ENCODE measurements at regions not wholly inside any gene's neighbourhood (a gene's known extent, or its start where the extent isn't known, plus 50 kb on each side); places are given as distances from the start of the nearest gene placed in this dataset.

DNA sequence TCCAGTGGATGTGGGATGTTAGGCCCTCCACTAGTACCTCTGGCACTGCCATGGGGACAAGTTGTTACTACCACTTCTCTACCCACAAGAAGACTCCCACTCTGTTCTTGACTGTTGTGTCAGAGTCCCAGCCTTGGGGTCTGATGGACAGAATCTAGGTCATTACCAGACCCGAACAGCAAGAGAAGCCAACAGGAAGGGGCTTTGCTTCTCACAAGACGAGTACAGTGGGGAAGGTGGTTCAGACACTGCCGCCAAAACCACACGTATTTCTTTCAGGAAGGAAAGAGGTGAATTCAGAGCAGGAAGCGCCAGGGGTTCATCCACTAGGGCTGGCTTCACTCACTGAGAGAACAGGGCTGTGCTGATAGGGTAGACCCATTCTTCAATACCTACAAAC lies 161.3 kb upstream of the KIT start:
- no peak for DNase-seq

DNA sequence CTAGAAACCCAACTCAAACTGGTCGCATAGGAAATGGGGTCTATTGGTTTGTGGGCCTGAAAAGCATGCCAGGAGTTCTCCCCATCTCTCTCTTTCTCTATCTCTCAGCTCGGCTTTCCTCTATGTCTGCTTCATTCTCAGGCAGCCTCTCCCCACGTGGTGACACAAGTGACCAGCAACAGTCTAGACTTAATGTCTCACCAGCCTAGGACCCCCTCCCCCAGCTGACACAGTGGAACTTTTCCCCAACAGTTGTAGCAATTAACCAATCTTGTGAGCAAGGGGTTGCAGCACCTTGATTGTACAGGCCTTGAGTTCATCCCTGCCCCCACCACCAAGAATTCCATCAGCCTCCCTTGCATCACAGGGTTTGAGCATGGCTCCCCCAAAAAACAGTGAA lies 159.8 kb upstream of the KIT start:
- DNase-seq = no peak

DNA sequence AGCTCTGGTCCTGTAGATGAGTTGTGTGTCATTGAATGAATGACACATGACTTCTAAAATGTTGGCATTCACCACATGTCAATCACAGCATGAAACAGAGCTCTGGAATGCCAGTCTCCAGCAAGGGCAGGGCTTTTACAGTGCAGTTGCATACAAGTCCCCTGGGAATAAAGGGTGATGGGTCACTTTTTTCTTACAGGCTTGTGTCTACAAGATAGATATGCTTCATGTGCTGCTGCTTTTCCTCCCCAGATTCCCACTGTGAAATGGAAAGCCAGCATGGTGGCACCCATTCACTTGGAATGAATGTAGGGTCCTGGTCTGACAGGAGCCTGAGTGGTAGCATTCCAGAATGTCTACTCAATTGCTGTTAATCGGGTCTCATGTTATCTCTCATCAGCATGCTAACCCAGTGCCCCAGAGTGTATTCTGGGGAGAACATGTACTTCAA lies 159.1 kb upstream of the KIT start:
- DNase-seq = no peak

DNA sequence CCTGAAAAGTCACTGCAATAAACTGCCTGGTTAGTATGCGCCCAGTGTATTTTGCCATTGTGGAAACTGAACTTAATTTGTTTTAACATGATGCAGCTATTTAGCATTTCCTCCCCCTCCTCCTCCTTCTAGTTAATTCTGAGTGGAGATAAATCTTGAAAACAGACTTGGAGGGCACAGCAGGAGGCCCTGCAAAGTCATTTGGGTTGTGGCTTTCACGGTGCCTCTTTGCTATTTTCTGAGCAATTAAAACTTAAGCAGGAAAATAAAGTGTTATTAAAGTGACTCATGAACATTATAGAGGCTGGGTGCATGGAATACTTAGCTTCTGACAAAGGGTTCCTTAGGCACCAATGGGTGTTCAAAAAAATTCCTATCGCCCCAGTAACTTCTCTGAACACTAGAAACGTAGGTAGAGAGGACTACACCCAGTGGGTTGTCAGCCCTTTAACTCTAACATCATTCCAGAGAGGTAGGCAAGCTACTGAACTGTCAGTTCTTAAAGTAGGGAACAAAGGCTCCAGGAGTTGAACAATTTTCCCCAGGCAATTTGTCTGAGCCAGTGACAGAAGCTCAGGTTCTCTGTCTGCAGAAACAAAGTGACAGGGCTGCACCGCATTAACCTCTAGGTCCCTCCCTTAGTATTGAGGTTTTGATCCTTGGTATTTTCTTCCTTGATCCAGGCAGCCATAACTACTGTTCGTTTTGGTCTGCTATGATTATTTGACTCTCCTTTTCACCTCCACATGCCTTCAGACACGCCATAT lies 158.3 kb upstream of the KIT start:
- no peak for DNase-seq

DNA sequence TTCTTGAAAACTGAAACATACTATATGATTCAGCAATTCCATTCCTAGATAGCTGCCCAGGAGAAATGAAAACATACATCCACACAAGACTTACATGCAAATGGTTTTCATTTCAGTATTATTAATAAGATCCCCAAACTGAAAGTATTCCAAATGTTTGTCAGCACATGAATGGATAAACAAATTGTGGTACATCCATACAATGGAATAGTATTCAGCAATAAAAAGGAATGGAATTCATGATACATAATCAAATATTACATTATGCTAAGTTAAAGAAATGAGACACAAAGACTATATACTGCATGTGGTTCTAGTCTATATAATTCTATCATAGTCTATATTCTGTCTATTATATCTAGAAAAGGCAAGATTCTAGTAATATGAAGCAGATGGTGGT lies 152.4 kb upstream of the KIT start:
- no peak for DNase-seq

DNA sequence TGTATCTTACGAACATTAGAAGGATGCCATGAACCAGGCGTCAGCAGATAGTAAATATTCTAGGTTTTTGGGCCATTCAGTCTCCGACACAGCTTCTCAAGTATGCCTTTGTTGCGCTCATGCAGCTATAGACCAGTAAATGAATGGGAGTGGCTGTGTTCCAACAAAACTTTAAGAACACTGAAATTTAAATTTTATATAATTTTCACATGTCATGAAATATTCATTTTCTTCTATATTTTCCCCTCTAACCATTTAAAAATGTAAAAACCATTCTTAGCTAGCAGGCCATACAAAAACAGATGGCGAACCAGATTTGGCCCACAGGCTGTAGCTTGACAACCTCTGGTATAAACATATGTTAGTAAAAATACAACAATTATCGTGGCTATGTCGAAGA lies 151.8 kb upstream of the KIT start:
- no peak for DNase-seq

DNA sequence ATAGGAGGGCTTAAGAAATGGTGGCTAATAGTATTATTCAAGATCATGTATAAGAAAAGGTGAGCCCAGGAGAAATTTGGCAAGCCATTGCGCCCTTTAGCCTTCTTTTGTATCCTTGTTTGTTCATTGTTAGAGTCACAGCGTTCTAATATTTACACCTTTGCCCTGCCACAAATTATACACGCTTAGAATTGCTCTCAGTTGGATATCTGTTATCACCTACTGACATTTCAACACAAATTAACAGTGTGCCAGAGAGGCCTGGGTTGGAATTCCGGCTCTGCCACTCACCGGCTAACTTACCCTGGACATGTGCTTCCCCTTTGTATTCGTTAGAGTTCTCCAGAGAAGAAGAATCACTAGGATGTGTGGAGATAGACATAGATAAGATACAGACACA lies 148.7 kb upstream of the KIT start:
- no peak for DNase-seq

DNA sequence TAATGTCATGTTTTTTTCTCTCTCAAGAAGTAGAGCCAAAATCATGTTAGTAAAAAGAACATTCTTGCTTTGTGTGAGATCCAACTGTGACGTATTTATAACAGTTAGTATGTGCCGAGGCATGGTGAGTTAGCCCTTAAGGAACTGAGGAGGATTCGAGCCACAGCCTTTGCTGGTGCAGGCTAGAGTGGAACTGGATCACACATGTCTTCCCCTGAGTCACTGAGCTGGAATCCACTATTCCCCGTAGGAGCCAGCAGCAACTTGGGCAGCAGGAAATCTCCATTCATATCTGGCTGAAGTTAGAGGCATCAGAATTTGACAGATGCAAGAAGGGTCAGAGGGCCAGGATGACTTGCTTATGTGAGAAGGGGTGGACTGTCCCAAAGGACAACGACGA lies 144.6 kb upstream of the KIT start:
- no peak for DNase-seq

DNA sequence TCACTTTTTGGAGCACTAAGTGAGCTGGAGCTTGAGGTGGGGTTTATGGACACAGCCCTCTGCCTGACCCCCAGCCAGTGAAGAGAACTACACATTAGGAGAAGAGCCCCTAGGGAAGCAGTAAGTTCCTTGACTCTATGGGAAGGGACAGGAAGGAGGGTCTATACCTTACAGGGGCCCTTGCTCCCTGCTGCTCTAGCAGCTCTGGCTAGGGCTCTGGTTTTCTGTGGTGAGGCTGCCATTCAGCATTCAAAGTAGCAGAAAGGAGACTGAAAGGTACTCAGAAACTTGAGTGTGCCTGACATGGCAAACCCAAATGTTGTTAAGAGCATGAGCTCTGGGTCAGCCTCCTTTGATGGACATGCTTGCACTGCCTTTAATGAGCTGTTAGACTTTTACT lies 144.0 kb upstream of the KIT start:
- DNase-seq = no peak

DNA sequence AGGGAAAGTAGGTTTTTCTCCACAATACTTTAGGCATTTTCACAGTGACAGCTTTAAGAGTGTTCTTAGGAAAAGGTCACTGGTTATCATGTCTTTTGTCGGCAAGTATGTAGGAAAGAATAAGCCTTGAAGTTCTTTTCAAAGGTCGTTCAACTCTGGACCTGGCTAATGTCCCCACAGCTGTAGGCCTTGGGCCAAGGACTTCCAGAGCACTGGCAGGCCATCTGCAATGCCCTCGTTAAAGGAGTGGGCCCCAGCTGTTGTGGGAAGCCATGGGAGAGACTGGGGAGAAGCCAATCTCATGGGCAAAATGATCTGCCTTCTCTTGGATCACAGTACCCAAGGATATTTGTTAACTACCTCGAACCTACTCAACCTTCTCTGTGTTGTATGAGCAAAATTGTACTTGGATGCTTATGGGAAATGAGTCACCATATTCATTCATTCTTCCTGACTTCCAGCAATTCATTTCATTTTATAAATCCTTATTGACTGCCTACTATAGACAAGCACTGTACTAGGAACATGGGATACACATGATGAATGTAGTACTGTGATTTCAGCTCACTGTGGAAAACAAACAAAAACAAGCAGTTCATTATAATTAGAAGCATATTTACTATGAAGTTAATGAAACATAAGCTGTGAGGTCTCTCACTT lies 141.1 kb upstream of the KIT start:
- no peak for DNase-seq

DNA sequence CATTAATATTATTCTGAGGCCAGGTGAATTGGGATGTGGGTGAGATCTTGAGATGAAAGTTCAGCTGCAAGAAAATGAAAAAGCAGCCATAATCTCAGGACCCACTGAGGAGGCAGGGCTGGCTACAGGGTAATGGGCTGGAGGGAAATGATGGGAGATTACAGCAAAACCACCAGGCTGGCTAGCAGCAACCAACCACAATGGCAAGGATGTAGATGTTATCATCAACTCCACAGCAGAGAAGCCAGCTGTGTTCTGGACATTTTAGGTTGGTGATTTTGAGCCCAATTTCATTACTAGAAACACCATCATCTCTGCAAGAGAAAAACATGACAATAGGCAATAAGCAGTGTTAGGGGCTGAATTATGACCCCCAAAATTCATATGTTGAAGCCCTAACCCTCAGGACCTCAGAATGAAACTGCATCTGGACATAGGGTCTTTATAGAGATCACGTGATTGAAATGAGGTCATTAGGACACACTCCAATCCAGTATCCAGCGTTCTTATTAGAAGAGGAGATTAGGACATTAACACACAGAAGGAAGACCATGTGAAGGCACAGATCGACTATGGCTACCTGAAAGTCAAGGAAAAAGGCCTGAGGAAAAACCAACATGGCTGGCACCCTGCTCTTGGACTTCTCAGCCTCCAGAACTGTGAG lies 139.8 kb upstream of the KIT start:
- no peak for DNase-seq

DNA sequence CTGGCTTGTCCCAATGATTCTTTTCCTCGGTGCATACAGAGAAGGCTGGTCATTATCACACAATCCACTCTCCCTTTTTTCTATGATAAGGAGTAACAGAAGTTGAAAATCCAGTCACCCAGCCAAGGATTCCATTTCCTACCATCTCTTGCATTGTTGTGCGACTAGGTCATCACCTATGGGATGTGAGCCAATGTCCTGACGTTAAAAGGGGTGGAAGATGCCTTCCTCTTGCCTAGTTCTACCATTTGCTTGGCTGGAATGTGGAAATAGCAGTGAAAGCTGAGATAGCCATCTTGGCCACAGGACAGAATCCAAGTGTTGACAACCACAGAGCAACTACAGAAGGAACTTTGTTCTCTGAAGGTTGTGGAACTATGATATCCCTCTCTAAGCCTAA lies 132.2 kb upstream of the KIT start:
- no peak for DNase-seq

DNA sequence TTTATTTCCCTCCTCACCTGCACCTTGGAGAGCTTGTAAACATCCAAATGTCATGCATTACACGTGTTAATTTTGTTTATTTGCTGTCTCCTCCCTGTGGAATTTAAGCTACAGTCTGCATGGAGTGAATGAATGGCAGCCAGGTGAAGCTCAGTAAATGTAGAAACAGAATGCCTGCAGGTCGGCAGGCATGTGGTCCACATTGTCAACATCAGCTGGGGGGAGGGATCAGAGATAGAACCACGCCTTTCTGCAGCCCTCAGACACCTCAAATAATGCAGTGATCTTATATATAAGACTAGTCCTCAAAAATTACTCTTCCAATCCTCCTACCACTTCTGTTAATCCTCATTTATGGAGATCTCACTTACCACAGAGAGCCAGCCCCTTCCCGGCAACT lies 131.2 kb upstream of the KIT start:
- no peak for DNase-seq

DNA sequence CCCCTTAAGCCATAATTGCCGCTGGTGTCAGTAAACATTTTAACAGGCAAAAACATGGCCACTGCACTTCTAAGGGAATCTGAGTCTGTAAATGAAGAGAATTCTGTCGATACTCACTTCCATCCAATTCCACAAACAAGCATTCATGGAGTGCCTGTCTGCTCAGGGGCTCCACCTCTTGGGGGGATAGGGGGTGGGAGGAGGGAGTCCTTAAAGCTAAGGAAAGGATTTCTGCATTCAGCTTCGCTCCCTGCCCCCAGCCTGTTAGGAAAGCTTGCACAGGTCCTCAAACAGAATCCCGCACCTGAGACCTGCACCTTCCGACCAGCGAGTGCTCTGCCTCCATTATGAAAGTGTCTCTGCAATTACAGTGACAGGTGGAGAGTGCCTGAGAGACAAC lies 130.2 kb upstream of the KIT start:
- no peak for DNase-seq

DNA sequence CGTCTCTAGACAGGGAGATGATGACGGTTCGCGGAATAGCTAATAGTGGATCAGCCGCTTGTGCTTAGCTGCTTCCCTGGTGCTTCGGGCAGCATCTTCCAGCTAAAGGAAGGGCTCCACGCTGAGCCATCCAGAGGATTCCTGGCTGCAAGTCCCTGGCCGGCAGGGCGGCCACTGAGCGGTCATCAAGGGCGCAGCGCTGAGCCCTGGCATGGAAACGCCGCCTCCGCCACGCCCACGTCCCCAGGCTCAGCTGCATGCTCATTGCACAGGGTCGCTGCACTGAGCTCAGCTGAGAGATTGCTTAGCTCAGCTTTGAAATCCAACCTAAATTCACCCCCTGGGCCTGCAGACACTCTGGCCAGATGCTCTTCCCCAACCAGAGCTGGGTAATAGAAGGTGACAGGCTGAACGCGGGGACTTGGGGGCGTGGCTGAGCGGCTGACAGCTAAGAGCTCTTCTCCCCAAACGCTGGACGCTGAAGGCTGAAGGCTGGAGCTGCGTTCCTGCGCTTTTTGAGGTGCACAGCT lies 118.2 kb upstream of the KIT start:
- no peak for DNase-seq

DNA sequence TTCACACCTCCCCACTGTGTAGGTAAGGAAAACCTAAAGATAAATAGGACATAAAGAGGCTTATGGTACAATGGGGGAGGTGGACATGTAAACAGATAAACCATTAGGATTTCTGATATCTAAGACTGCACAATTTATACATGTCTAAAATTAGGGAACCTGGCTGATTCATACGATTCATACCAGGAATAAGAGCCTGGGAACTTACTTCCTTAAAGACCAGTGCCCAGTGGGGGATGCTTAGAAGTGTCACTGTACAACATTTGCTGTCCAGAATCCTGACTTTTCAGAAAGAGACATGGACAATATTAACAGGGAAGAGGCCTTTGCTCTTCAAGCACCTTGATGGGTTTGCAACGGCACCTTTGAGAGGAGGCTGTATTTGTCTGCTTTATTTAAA lies 116.8 kb upstream of the KIT start:
- DNase-seq = no peak

DNA sequence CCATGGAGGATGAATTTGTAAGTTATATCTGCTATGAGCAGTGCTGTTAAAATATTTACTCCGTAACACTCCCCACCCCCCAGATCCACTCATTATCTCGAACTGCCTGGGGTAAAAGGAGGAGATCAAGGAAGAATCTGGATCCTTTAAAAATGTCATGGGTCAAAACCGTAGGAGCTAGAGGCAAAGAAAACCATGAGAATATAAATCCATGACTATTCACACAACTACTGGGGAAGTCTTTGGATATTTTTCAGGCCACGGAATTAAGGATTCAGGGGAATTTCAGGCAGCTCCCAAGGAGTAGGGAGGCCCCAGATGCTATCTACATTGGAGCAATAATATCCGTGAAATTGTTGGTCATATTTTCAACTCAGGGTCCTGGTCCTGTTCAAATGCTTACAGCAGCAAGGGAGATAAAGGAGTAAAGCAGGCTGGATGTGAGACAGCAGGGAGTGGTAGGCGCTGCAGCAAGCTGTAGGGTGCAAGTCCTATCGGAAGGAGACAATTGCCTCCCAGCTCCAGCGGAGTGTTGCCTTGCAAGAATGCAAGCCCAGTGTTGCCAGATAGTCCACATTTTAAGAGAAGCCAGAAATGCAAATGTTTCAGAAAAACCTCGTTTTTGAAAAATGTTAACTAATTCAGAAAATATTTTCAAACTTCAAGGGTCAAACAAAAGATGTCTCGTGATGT lies 116.2 kb upstream of the KIT start:
- no peak for DNase-seq

DNA sequence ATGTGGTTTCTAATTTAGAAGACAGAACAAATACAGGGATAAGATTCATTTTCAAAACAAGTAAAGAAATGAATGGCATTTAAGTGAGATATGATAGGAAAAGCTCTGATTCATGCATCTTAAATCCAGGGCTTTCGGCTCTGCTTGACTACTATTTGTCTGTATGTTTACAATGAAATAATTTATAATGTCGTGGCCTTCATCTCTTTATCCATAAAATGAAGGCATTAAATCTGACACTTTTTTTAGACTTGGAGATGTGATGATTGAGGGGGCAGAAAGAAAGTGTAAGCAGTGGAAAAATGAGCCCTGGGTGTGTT lies 115.7 kb upstream of the KIT start:
- DNase-seq = no peak

DNA sequence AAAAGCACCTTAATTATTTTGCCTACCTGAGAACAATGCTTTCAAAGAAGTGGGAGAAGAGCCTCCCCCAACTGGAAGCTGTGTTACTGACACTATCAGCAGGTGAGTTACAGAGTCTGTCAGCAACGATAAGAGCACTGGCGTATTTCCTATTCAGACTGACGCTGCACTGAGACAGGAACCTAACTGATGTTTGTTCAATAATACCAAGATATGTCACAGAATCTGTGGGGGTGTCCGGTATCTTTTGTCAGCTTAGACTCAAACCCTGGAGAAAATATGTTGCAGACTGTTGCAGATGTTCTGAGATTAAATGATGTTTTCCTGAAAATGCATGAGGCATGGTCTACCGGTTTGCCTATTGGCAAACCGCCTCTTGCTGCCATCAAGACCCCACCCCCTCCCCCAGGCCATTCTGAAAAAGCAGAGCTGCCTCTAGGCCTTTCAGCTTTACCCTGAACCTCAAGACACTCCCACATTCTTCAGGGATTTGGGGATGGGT lies 115.2 kb upstream of the KIT start:
- no peak for DNase-seq

DNA sequence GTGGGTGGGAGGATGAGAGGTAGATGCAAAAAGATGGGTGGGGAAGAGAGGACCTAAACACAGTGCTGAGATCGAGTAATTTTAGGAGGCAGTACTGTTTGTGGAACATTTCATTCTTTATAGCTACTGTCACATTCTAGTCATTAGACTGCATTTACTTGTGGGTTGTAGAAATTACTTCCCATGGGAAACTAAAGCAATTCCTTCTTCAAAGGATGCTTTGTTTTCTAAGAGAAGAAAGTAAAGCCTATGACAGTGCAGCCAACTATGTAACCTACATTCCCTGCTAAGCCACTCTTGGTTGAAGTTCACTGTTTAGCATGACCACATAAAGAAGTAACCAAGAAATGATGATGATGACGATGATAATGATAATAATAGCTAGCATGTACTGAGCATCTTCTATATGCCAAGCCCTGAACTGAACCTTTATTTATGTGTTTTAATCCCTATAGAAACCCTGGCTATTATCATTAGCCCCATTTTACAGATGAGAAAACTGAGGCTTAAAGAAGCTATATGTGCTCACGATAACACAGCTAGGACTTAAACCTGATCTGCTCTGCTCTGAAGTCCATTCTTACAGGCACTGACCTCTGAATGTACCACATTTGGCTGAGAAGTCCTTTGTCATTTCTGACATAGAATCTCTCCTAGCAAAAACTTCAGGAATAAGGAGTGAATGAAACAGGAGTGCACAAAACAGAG lies 114.5 kb upstream of the KIT start:
- no peak for DNase-seq

DNA sequence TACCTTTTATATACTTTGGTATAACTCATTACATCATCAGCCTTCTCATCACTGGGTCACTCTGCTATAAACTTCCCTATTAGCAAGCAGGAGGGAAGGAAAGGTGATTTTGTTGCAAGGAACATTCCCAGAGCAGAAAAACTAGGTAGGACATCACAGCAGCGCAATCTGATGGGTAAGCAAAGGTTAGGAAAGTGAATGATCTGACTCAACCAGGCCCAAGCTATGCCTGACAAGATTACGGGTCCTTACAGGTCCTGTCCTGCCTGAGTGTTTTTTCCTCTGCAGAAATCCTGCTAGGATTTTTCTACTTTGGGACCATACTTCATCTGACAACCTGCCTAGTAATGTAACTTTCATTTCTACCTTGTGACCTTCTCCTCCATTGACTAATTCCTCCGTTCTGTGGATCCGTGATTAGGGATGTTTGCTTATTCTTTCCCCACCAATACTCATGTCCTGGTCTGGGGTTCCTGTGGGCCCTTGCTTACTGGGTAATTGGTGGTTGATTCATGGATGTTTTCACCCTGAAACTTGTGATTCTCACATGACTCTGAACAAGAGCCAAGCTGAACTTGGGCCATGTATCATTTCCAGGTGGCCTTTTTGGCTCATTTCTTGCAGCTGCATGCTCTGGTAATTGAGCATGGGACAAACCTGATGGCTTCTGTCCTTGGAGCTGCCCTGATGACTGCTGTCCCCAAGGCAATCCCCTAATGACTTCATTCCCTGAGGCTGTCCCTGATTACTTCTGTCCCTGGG lies 111.9 kb upstream of the KIT start:
- DNase-seq = no peak
